Loucy (cell line): ENCODE measurements at regions not wholly inside any gene's neighbourhood (a gene's known extent, or its start where the extent isn't known, plus 50 kb on each side); places are given as distances from the start of the nearest gene placed in this dataset.

Experiments
- H2AFZ ChIP-seq: fragments of 200-600 bp; sonication (generic); 2 replicates; pipeline ENCODE4 v1.6.0; 2016; ENCODE audit warnings: antibody characterized with exemption, mild to moderate bottlenecking, low read length, moderate library complexity
- H3F3A ChIP-seq: fragments of 200-600 bp; 2 replicates; pipeline ENCODE4 v1.6.0; 2016; ENCODE audit warnings: antibody characterized with exemption, low read depth, mild to moderate bottlenecking
- H3K27me3 ChIP-seq: fragments of 200-600 bp; sonication (generic); 2 replicates; pipeline ENCODE4 v1.6.1; 2014; ENCODE audit warnings: low read length, mild to moderate bottlenecking; ENCODE audit not compliant: insufficient read depth, poor library complexity, severe bottlenecking
- H3K36me3 ChIP-seq: fragments of 200-600 bp; sonication (generic); 2 replicates; pipeline ENCODE4 v1.6.1; 2016; ENCODE audit warnings: low read length; ENCODE audit not compliant: insufficient read depth
- H3K4me1 ChIP-seq: fragments of 200-600 bp; sonication (generic); 2 replicates; pipeline ENCODE4 v1.5.1; 2014; ENCODE audit warnings: low read length, mild to moderate bottlenecking; ENCODE audit not compliant: insufficient read depth, poor library complexity, severe bottlenecking
- H3K4me2 ChIP-seq: fragments of 200-600 bp; sonication (generic); 2 replicates; pipeline ENCODE4 v1.6.0; 2014; ENCODE audit warnings: antibody characterized with exemption, low read length, low read depth, mild to moderate bottlenecking; ENCODE audit not compliant: poor library complexity, severe bottlenecking
- H3K4me3 ChIP-seq: fragments of 200-600 bp; sonication (generic); 2 replicates; pipeline ENCODE4 v1.5.1; 2014; ENCODE audit warnings: low read length, mild to moderate bottlenecking, mixed read lengths; ENCODE audit not compliant: poor library complexity, severe bottlenecking
- H3K79me2 ChIP-seq: fragments of 200-600 bp; sonication (generic); 2 replicates; pipeline ENCODE4 v1.6.1; 2014; ENCODE audit warnings: low read length; ENCODE audit not compliant: insufficient read depth
- H3K9ac ChIP-seq: fragments of 200-600 bp; sonication (generic); 2 replicates; pipeline ENCODE4 v1.6.0; 2014; ENCODE audit warnings: mild to moderate bottlenecking, low read depth, low read length, moderate library complexity; ENCODE audit not compliant: poor library complexity, severe bottlenecking
- H3K9me2 ChIP-seq: fragments of 200-600 bp; sonication (generic); replicated peaks from 2 replicates; pipeline ENCODE4 v1.6.1; 2016; ENCODE audit warnings: low read depth, low read length, mixed read lengths
- H3K9me3 ChIP-seq: fragments of 200-600 bp; sonication (generic); 2 replicates; pipeline ENCODE4 v1.6.1; 2014; ENCODE audit warnings: mild to moderate bottlenecking, antibody characterized with exemption, low read length, low read depth; ENCODE audit not compliant: insufficient read depth
- H4K20me1 ChIP-seq: fragments of 200-600 bp; sonication (generic); 2 replicates; pipeline ENCODE4 v1.6.0; 2014; ENCODE audit warnings: antibody characterized with exemption, low read length, mild to moderate bottlenecking; ENCODE audit not compliant: insufficient read depth, poor library complexity, severe bottlenecking
- EZH2phosphoT487 ChIP-seq: fragments of 200-600 bp; IDR thresholded peaks from 2 replicates; pipeline ENCODE4 v1.6.1; 2018; ENCODE audit warnings: antibody characterized with exemption, mild to moderate bottlenecking, moderate library complexity, borderline replicate concordance
- TF ChIP-seq, protein P1 (sequence below): fragments of 200-600 bp; sonication (generic); conservative IDR thresholded peaks from 2 replicates; pipeline ENCODE4 v1.5.1; 2014; ENCODE audit warnings: mild to moderate bottlenecking, antibody characterized with exemption, low read length

GRCh38 chr4:81356621-81357020 is 115.1 kb downstream of the RASGEF1B start:
- H2AFZ ChIP-seq: no peak overlapping the region
- H3K4me3 ChIP-seq: no peak overlapping the region
- no peaks in the 10 kb centered on the region for H3K9me3 ChIP-seq
- no peaks in the 10 kb centered on the region for H3K9me2 ChIP-seq
- no peak overlapping the region for H3K9ac ChIP-seq
- H3K4me2 ChIP-seq: no peak overlapping the region
- H4K20me1 ChIP-seq: no peaks in the 10 kb centered on the region
- no peaks in the 10 kb centered on the region for H3F3A ChIP-seq
- TF ChIP-seq, protein P1, sequence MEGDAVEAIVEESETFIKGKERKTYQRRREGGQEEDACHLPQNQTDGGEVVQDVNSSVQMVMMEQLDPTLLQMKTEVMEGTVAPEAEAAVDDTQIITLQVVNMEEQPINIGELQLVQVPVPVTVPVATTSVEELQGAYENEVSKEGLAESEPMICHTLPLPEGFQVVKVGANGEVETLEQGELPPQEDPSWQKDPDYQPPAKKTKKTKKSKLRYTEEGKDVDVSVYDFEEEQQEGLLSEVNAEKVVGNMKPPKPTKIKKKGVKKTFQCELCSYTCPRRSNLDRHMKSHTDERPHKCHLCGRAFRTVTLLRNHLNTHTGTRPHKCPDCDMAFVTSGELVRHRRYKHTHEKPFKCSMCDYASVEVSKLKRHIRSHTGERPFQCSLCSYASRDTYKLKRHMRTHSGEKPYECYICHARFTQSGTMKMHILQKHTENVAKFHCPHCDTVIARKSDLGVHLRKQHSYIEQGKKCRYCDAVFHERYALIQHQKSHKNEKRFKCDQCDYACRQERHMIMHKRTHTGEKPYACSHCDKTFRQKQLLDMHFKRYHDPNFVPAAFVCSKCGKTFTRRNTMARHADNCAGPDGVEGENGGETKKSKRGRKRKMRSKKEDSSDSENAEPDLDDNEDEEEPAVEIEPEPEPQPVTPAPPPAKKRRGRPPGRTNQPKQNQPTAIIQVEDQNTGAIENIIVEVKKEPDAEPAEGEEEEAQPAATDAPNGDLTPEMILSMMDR: no peak
- no peak for TF ChIP-seq EZH2phosphoT487
- no peaks in the 10 kb centered on the region for H3K36me3 ChIP-seq
- H3K27me3 ChIP-seq: no peaks in the 10 kb centered on the region
- H3K4me1 ChIP-seq: no peaks in the 10 kb centered on the region
- no peaks in the 10 kb centered on the region for H3K79me2 ChIP-seq

GRCh38 chr4:81355136-81355535 is 116.6 kb downstream of the RASGEF1B start:
- Histone ChIP-seq H3K9me3 (no peaks in the 10 kb centered on the region), H3K4me1 (no peaks in the 10 kb centered on the region), H2AFZ (no peak overlapping the region), H3K36me3 (no peaks in the 10 kb centered on the region), H4K20me1 (no peaks in the 10 kb centered on the region), H3F3A (no peaks in the 10 kb centered on the region), H3K79me2 (no peaks in the 10 kb centered on the region), H3K4me2 (no peak overlapping the region), H3K9me2 (no peaks in the 10 kb centered on the region), H3K27me3 (no peaks in the 10 kb centered on the region), H3K4me3 (no peak overlapping the region), H3K9ac (no peak overlapping the region)
- no peak for TF ChIP-seq EZH2phosphoT487
- TF ChIP-seq, protein P1: no peak

DNA sequence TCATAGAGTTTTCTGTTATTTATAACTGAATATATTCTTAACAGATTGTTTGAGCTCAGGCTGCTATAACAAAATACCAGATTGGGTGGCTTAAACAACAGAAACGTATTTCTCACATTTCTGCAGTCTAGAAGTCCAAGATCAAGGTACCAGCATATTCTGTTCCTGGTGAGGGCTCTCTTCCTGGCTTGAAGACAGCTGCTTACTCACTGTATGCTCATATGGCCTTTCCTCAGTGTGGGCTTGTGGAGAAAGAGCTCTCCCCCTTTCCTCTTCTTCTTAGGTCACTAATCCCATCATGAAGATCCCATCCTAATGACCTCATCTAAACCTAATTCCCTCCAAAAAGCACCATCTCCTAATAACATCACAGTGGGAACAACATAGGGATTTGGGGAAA is 117.8 kb downstream of the RASGEF1B start:
- no peak overlapping the region for H3K9ac ChIP-seq
- no peaks in the 10 kb centered on the region for H3K4me1 ChIP-seq
- H3K36me3 ChIP-seq: no peaks in the 10 kb centered on the region
- no peaks in the 10 kb centered on the region for H3K79me2 ChIP-seq
- no peak for TF ChIP-seq EZH2phosphoT487
- TF ChIP-seq, protein P1: no peak
- no peaks in the 10 kb centered on the region for H3K9me2 ChIP-seq
- no peaks in the 10 kb centered on the region for H3F3A ChIP-seq
- no peaks in the 10 kb centered on the region for H3K27me3 ChIP-seq
- no peaks in the 10 kb centered on the region for H4K20me1 ChIP-seq
- no peak overlapping the region for H3K4me2 ChIP-seq
- no peak overlapping the region for H2AFZ ChIP-seq
- no peak overlapping the region for H3K4me3 ChIP-seq
- no peaks in the 10 kb centered on the region for H3K9me3 ChIP-seq
